ENCODE measurements at regions not wholly inside any gene's neighbourhood (a gene's known extent, or its start where the extent isn't known, plus 50 kb on each side); places are given as distances from the start of the nearest gene placed in this dataset.
"Not testable (repeated sequence)": the region's sequence is repeated elsewhere in the genome, so short reads cannot be mapped to it uniquely, and the experiment has no call there.

GRCh38 chr18:59987102-59987501 is 87.3 kb downstream of the PMAIP1 start:
- Histone ChIP-seq H3K27ac (ENCODE audit: low read length) (no peak overlapping the region), H3K36me3 (ENCODE audit: insufficient read depth, low read length) (no peaks in the 10 kb centered on the region), H3K4me2 (ENCODE audit: low read depth, low read length, poor library complexity, severe bottlenecking) (no peak overlapping the region), H3K9me2 (replicated peaks; ENCODE audit: insufficient read depth, low read length) (no peaks in the 10 kb centered on the region), H3K79me2 (ENCODE audit: low read length) (no peaks in the 10 kb centered on the region), H3K4me1 (ENCODE audit: low read length) (no peaks in the 10 kb centered on the region), H3K4me3 (ENCODE audit: low read length) (no peak overlapping the region), H4K20me1 (ENCODE audit: insufficient read depth, low read depth, low read length) (no peaks in the 10 kb centered on the region), H3K9ac (ENCODE audit: low read length) (no peak overlapping the region), H2AFZ (ENCODE audit: low read length) (no peak overlapping the region), H3K27me3 (ENCODE audit: low read length) (no peaks in the 10 kb centered on the region), H3K9me3 (ENCODE audit: low read length) (no peaks in the 10 kb centered on the region)
- no peak for DNase-seq

- Histone ChIP-seq H3K9me2 (replicated peaks; ENCODE audit: insufficient read depth, low read length) (no peaks in the 10 kb centered on the region), H4K20me1 (ENCODE audit: insufficient read depth, low read depth, low read length) (no peaks in the 10 kb centered on the region), H3K4me1 (ENCODE audit: low read length) (no peaks in the 10 kb centered on the region), H3K36me3 (ENCODE audit: insufficient read depth, low read length) (no peaks in the 10 kb centered on the region), H3K79me2 (ENCODE audit: low read length) (no peaks in the 10 kb centered on the region), H3K4me3 (ENCODE audit: low read length) (no peak overlapping the region), H2AFZ (ENCODE audit: low read length) (no peak overlapping the region), H3K27me3 (ENCODE audit: low read length) (no peaks in the 10 kb centered on the region), H3K27ac (ENCODE audit: low read length) (no peak overlapping the region), H3K9ac (ENCODE audit: low read length) (no peak overlapping the region), H3K4me2 (ENCODE audit: low read depth, low read length, poor library complexity, severe bottlenecking) (no peak overlapping the region), H3K9me3 (ENCODE audit: low read length) (no peaks in the 10 kb centered on the region)
- DNase-seq: no peak
Observed at GRCh38 chr18:59986139-59986538, 86.3 kb downstream of the PMAIP1 start.

- Histone ChIP-seq H3K36me3 (ENCODE audit: insufficient read depth, low read length) (no peaks in the 10 kb centered on the region), H3K79me2 (ENCODE audit: low read length) (no peaks in the 10 kb centered on the region), H3K4me1 (ENCODE audit: low read length) (no peaks in the 10 kb centered on the region), H3K27me3 (ENCODE audit: low read length) (no peaks in the 10 kb centered on the region), H3K9me2 (replicated peaks; ENCODE audit: insufficient read depth, low read length) (no peaks in the 10 kb centered on the region), H2AFZ (ENCODE audit: low read length) (no peak overlapping the region), H3K9ac (ENCODE audit: low read length) (no peak overlapping the region), H3K9me3 (ENCODE audit: low read length) (no peaks in the 10 kb centered on the region), H3K4me2 (ENCODE audit: low read depth, low read length, poor library complexity, severe bottlenecking) (no peak overlapping the region), H4K20me1 (ENCODE audit: insufficient read depth, low read depth, low read length) (no peaks in the 10 kb centered on the region), H3K27ac (ENCODE audit: low read length) (no peak overlapping the region), H3K4me3 (ENCODE audit: low read length) (no peak overlapping the region)
- no peak for DNase-seq
Observed at GRCh38 chr18:59985289-59985688, 85.5 kb downstream of the PMAIP1 start.

GRCh38 chr18:59983506-59983905 is 83.7 kb downstream of the PMAIP1 start:
- Histone ChIP-seq H3K4me2 (ENCODE audit: low read depth, low read length, poor library complexity, severe bottlenecking) (no peak overlapping the region), H4K20me1 (ENCODE audit: insufficient read depth, low read depth, low read length) (no peaks in the 10 kb centered on the region), H3K4me1 (ENCODE audit: low read length) (peaks cover 14% of the 10 kb centered on the region), H2AFZ (ENCODE audit: low read length) (no peak overlapping the region), H3K9me2 (replicated peaks; ENCODE audit: insufficient read depth, low read length) (no peaks in the 10 kb centered on the region), H3K4me3 (ENCODE audit: low read length) (no peak overlapping the region), H3K79me2 (ENCODE audit: low read length) (no peaks in the 10 kb centered on the region), H3K27ac (ENCODE audit: low read length) (no peak overlapping the region), H3K9me3 (ENCODE audit: low read length) (no peaks in the 10 kb centered on the region), H3K27me3 (ENCODE audit: low read length) (no peaks in the 10 kb centered on the region), H3K36me3 (ENCODE audit: insufficient read depth, low read length) (no peaks in the 10 kb centered on the region), H3K9ac (ENCODE audit: low read length) (no peak overlapping the region)
- no peak for DNase-seq

- Histone ChIP-seq H4K20me1 (ENCODE audit: insufficient read depth, low read depth, low read length) (no peaks in the 10 kb centered on the region), H3K4me1 (ENCODE audit: low read length) (peaks cover 21% of the 10 kb centered on the region), H3K9me2 (replicated peaks; ENCODE audit: insufficient read depth, low read length) (no peaks in the 10 kb centered on the region), H3K9ac (ENCODE audit: low read length) (no peak overlapping the region), H3K27me3 (ENCODE audit: low read length) (no peaks in the 10 kb centered on the region), H2AFZ (ENCODE audit: low read length) (no peak overlapping the region), H3K4me3 (ENCODE audit: low read length) (no peak overlapping the region), H3K9me3 (ENCODE audit: low read length) (no peaks in the 10 kb centered on the region), H3K4me2 (ENCODE audit: low read depth, low read length, poor library complexity, severe bottlenecking) (no peak overlapping the region), H3K36me3 (ENCODE audit: insufficient read depth, low read length) (no peaks in the 10 kb centered on the region), H3K27ac (ENCODE audit: low read length) (no peak overlapping the region), H3K79me2 (ENCODE audit: low read length) (no peaks in the 10 kb centered on the region)
- no peak for DNase-seq
Observed at GRCh38 chr18:59980188-59980637, 80.4 kb downstream of the PMAIP1 start.

GRCh38 chr18:59971871-59972428 is 72.2 kb downstream of the PMAIP1 start:
- no peak for DNase-seq
- Histone ChIP-seq H3K9me2 (replicated peaks; ENCODE audit: insufficient read depth, low read length) (no peaks in the 10 kb centered on the region), H3K27me3 (ENCODE audit: low read length) (no peaks in the 10 kb centered on the region), H3K79me2 (ENCODE audit: low read length) (no peaks in the 10 kb centered on the region), H3K4me1 (ENCODE audit: low read length) (no peaks in the 10 kb centered on the region), H3K4me3 (ENCODE audit: low read length) (no peak overlapping the region), H2AFZ (ENCODE audit: low read length) (no peak overlapping the region), H3K9me3 (ENCODE audit: low read length) (no peaks in the 10 kb centered on the region), H4K20me1 (ENCODE audit: insufficient read depth, low read depth, low read length) (no peaks in the 10 kb centered on the region), H3K27ac (ENCODE audit: low read length) (no peak overlapping the region), H3K9ac (ENCODE audit: low read length) (no peak overlapping the region), H3K36me3 (ENCODE audit: insufficient read depth, low read length) (no peaks in the 10 kb centered on the region), H3K4me2 (ENCODE audit: low read depth, low read length, poor library complexity, severe bottlenecking) (no peak overlapping the region)

GRCh38 chr18:59971144-59971543 is 71.3 kb downstream of the PMAIP1 start:
- not testable (repeated sequence) for H3K9me2 ChIP-seq (replicated peaks; ENCODE audit: insufficient read depth, low read length)

GRCh38 chr18:59969477-59970028 is 69.8 kb downstream of the PMAIP1 start:
- H3K9me2 ChIP-seq (replicated peaks; ENCODE audit: insufficient read depth, low read length); H2AFZ ChIP-seq (ENCODE audit: low read length); H3K9me3 ChIP-seq (ENCODE audit: low read length); DNase-seq; H3K4me2 ChIP-seq (ENCODE audit: low read depth, low read length, poor library complexity, severe bottlenecking); H3K27me3 ChIP-seq (ENCODE audit: low read length); H3K4me3 ChIP-seq (ENCODE audit: low read length); H3K27ac ChIP-seq (ENCODE audit: low read length); H3K9ac ChIP-seq (ENCODE audit: low read length); H4K20me1 ChIP-seq (ENCODE audit: insufficient read depth, low read depth, low read length); H3K4me1 ChIP-seq (ENCODE audit: low read length); H3K79me2 ChIP-seq (ENCODE audit: low read length); H3K36me3 ChIP-seq (ENCODE audit: insufficient read depth, low read length): not testable (repeated sequence)

More at GRCh38 chr18:59971144-59971543, 71.3 kb downstream of the PMAIP1 start:
- H3K4me2 ChIP-seq (ENCODE audit: low read depth, low read length, poor library complexity, severe bottlenecking); H4K20me1 ChIP-seq (ENCODE audit: insufficient read depth, low read depth, low read length); H3K27ac ChIP-seq (ENCODE audit: low read length); H3K79me2 ChIP-seq (ENCODE audit: low read length); H3K4me3 ChIP-seq (ENCODE audit: low read length); H3K36me3 ChIP-seq (ENCODE audit: insufficient read depth, low read length); H3K27me3 ChIP-seq (ENCODE audit: low read length); H2AFZ ChIP-seq (ENCODE audit: low read length); DNase-seq; H3K4me1 ChIP-seq (ENCODE audit: low read length); H3K9ac ChIP-seq (ENCODE audit: low read length); H3K9me3 ChIP-seq (ENCODE audit: low read length): not testable (repeated sequence)
